CD1c-positive myeloid dendritic cell (primary cell): ENCODE measurements at regions not wholly inside any gene's neighbourhood (a gene's known extent, or its start where the extent isn't known, plus 50 kb on each side); places are given as distances from the start of the nearest gene placed in this dataset.
A peak's percentile ranks its signal among the peaks of the same experiment; 100 is the strongest.

Experiments
- DNase-seq: peaks from one replicate; pipeline ENCODE4 v3.0.0-alpha.2; 2016; ENCODE audit errors: extremely low spot score

DNA sequence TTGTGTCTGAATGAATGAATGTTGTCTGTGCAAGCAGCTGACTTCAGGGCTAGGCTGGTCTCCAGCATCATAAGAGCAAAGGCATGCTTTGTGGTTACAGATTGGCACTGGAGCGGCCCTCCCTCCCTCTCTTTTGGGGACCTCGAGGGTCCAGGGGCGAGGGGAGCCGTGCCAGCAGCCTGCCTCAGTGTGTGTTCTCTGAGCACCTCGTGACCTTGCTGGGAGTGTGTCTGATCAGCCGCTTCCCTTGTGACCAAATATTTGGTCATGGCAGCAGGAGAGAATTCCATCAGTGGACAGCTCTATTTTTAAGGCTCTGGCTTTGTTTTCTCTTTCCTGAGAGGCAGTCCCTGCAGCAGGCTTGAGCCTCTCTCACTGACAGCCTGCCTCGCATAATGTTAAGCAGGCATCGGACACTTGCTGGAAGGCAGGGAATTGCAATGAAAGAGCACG is 329.7 kb downstream of the UQCRFS1 start:
- no peak for DNase-seq

- DNase-seq = no peak
Measured at GRCh38 chr19:28882818-28883217, 330.1 kb downstream of the UQCRFS1 start.

- no peak for DNase-seq
Measured at GRCh38 chr19:28881616-28882015, 331.3 kb downstream of the UQCRFS1 start.

DNA sequence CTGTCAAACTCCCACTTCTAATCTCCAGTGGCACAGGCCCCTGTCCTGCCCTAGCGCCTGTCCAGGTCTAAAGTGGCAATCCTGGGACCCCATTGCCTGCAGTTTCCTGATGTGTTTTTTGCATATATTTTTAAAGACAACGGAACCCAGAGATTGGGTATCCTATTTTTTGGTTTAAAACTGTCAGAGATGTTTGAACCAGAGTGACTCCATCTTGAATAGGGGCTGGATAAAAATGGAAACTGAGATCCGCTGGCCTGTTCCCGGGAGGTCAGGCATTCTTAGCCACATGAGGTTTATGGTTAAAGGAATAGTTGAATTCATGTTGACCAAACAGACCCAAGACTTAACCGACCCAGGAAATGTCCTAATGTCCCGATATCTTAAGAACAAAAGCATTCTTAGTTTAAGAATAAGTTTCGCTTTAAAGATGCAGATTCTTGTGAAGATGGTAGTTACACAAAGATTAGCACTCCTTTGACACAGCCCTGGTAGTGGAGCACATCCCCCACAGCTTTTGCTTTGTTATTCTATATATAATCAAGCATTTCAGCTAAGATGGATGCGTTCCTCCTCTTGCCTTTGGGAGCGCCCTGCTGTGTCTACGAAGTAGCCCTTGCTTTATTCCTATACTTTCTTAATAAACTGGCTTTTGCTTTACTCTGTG is 332.1 kb downstream of the UQCRFS1 start:
- no peak for DNase-seq

- peak; percentile 64 for DNase-seq
Measured at GRCh38 chr19:28878862-28879566, 333.9 kb downstream of the UQCRFS1 start.

- DNase-seq = no peak
Measured at GRCh38 chr19:28876609-28877123, 336.3 kb downstream of the UQCRFS1 start.

DNA sequence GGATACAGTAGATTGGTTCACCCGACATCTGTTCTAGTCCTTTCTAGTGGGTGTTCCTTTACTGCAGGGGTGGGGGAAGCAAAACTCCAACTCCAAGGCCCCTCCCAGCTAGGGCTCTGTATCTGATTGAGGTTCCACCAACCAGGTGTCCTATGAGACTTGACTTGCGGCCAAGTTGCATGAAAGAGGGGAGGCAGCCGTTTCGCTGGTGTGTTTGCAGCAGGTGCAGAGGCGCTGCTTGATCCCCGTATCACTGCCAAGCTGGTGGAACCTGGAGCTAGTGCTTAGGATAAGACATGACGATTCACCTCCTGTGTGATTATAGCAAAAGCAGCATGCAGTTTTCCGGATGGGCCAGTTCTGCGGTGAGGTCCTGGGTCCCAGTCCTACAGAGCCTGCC is 338.2 kb downstream of the UQCRFS1 start:
- no peak for DNase-seq

DNA sequence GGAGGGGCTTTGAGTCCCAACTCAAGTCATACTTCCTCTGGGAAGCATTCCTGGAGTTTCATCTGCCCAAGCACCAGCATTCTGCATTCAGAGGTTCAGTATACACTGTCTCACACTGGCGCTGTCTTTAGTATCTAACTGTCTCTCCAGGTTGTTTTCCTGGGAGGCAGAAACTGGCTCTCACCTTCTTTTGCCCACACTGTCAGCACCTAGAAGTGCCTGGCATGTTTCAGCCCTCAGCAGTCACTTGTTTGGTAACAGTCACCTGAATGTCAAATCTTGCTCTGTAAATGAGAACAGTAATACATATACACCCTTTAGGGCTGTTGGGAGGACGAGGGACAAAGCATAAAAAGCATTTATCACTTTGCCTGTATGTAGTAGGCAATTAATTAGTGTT is 339.6 kb downstream of the UQCRFS1 start:
- DNase-seq = no peak

GRCh38 chr19:28871099-28871725 is 341.7 kb downstream of the UQCRFS1 start:
- DNase-seq = no peak

DNA sequence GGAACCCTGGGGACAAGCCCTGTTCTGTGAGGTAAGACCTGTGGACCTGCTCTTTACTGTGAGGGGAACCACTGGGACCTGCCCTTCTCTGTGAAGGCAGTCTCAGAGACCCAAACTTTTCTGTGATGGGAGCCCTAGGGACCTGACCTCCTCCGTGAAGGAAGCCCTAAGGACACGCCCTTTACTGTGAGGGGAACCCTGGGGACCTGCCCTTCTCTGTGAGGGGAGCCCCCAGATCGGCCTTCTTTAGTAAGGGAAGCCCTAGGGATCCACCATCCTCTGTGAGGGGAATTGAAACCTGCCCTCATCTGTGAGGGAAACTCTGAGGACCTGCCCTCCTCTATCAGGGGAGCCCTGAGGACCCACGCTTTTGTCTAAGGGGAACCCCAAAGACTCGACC is 343.5 kb downstream of the UQCRFS1 start:
- no peak for DNase-seq

GRCh38 chr19:28868836-28869235 is 344.1 kb downstream of the UQCRFS1 start:
- DNase-seq = no peak

DNA sequence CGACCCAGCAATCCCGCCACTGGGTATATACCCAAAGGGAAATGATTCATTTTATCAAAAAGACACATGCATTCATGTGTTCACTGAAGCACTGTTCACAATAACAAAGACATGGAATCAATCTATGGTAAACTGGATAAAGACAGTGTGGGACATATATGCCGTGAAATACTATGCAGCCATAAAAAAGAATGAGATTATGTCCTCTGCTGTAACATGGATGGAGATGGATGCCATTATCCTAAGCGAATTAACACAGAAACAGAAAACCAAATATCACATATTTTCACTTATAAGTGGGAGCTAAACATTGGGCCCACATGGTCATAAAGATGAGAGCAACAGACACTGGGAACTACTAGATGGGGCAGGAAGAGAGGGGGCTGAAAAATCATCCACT is 345.0 kb downstream of the UQCRFS1 start:
- no peak for DNase-seq

DNA sequence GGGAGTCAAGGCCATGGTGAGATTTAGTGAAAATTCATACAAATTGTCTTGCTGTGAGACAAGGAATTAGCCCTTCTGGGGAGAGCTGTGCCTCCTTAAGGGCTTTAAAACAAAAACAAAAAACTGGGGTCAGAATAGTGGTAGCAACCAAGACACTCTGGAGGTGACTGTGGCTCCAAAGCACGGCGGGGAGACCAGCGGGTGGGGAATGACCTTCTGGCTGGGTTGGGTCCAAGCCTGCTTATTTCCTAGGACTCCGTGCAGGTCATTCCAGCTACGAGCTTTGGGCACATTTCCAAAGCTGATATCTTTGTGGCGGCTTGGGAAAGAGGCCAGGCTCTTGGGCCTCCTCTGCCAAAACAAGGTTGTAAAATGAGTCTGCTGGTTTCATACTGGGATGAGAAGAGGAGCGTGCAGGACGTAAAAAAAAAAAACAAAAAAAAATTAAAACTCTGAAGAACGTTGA is 348.3 kb downstream of the UQCRFS1 start:
- no peak for DNase-seq

GRCh38 chr19:28864024-28864503 is 348.9 kb downstream of the UQCRFS1 start:
- DNase-seq = no peak

DNA sequence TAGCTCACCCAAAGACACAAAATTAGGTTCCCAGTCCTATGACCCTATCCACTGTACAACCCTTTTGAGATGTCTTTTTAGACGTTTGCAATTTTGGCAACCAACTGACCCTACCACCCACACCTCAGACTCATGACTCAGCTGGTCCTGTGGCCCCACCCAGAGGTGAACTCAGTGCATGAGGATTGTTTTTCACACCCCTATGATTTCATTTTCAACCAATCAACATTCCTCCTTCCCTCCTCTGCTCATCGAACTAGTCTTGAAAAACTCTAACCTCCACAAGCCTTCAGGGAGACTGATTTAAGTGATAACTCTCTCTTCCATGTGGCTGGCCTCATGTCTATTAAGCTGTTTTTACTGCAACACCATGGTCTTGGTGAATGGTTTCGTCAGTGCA is 350.7 kb downstream of the UQCRFS1 start:
- DNase-seq = no peak

DNA sequence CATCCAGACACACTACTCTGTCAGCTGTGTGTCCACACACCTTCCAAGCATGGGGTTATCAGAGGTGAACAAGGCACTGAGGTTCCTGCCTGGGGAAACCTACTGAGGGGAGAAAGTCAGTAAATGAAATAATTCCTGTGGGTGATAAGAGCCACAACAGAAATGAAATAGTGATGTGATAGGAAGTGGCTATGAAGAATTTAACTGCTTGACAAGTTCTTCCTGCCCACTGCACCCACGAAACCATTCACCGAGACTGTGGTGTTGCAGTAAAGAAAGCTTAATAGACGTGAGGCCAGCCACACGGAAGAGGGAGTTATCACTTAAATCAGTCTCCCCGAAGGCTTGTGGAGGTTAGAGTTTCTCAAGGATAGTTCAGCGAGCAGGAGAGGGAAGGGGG is 353.1 kb downstream of the UQCRFS1 start:
- DNase-seq = no peak

DNA sequence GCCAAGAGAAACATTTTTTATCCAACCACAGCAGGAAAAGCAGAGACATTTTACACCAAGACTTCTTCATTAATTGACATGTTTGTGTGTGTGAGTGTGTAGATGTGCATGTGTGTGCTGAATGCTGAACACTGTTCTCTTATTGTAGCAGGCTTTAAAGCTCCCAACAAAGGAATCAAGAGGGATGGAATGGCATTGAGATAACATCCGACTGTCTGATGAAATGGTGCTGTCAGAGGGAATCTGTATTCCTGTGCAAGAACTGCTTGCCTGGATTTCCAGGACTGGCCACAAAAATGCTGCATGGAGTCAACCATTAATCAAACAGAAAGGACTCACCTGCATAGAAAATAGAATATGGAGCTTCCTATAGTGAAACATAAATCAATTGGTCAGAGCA is 354.0 kb downstream of the UQCRFS1 start:
- no peak for DNase-seq

- DNase-seq = no peak
Measured at GRCh38 chr19:28857967-28858366, 355.0 kb downstream of the UQCRFS1 start.

- no peak for DNase-seq
Measured at GRCh38 chr19:28855216-28855615, 357.7 kb downstream of the UQCRFS1 start.

- DNase-seq = no peak
Measured at GRCh38 chr19:28847468-28847867, 365.5 kb downstream of the UQCRFS1 start.

DNA sequence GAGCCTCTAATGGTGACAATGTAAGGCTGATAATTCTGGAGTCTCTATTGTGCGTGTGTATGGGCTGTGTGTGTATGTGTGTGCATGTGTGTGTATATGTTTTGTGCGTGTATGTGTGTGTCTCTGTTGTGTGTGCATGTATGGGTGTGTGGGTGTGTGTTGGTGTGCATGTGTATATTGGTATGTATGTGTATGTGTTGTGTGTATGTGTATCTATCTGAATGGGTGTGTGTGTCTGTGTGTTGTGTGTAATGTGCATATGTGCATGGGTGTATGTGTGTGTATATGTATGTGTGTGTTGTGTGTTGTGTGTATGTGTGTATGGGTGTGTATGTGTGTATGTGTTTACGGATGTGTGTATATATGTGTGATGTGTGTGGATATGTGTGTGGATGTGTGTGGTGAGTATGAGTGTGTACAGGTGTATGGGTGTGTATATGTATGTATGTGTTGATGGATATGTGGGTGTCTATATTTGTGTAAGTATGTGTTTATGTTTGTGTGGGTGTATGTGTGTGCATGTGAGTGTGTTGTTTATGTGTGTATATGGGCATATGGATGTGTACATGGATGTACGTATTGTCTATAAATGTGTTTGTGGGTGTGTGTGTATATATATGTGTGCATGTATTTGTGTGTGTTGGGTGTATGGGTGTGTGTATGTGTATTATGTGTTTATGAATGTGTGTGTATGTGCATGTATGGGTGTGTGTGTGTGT is 366.7 kb downstream of the UQCRFS1 start:
- DNase-seq = no peak
